ENCODE measurements at regions not wholly inside any gene's neighbourhood (a gene's known extent, or its start where the extent isn't known, plus 50 kb on each side); places are given as distances from the start of the nearest gene placed in this dataset.

- H3K27me3 ChIP-seq (ENCODE audit: insufficient read depth, low read length) = no peaks in the 10 kb centered on the region
- BruUV-seq (replicated peaks) = no TSS peak
- no peak for DNase-seq (ENCODE audit: low read depth, low spot score)
- no peak overlapping the region for H3K4me2 ChIP-seq (ENCODE audit: low read length)
- ATAC-seq = no peak
- TF ChIP-seq, protein P1, sequence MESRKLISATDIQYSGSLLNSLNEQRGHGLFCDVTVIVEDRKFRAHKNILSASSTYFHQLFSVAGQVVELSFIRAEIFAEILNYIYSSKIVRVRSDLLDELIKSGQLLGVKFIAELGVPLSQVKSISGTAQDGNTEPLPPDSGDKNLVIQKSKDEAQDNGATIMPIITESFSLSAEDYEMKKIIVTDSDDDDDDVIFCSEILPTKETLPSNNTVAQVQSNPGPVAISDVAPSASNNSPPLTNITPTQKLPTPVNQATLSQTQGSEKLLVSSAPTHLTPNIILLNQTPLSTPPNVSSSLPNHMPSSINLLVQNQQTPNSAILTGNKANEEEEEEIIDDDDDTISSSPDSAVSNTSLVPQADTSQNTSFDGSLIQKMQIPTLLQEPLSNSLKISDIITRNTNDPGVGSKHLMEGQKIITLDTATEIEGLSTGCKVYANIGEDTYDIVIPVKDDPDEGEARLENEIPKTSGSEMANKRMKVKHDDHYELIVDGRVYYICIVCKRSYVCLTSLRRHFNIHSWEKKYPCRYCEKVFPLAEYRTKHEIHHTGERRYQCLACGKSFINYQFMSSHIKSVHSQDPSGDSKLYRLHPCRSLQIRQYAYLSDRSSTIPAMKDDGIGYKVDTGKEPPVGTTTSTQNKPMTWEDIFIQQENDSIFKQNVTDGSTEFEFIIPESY (IDR thresholded peaks at IDR 0.05; ENCODE audit: extremely low read depth, insufficient replicate concordance, low read length) = no peak
- no peak for TF ChIP-seq POLR2AphosphoS5 (IDR thresholded peaks at IDR 0.05; ENCODE audit: low read depth, low read length)
- no peak overlapping the region for H3K4me3 ChIP-seq (replicated peaks in 1 of 2; ENCODE audit: low read depth in 1 of 2, low read length in 2 of 2)
- H4K20me1 ChIP-seq (ENCODE audit: insufficient read depth) = no peaks in the 10 kb centered on the region
- H3K9me3 ChIP-seq (ENCODE audit: control insufficient read depth in 1 of 2, insufficient read depth in 1 of 2, low read depth in 1 of 2, low read length in 2 of 2) = no peaks in the 10 kb centered on the region
- H3K36me3 ChIP-seq (ENCODE audit: control insufficient read depth in 1 of 2, insufficient read depth in 2 of 2, low read length in 2 of 2) = no peaks in the 10 kb centered on the region
- H3K79me2 ChIP-seq (ENCODE audit: insufficient read depth, low read length) = no peaks in the 10 kb centered on the region
- H3K9me2 ChIP-seq (ENCODE audit: insufficient read depth) = no peaks in the 10 kb centered on the region
- no peak overlapping the region for H3K9ac ChIP-seq (ENCODE audit: low read length)
- no peak overlapping the region for H2AFZ ChIP-seq (ENCODE audit: low read depth, low read length, poor library complexity, severe bottlenecking)
- RAD21 ChIA-PET (ENCODE audit: low non-redundant PET in 1 of 2, low total read pairs in 2 of 2, uncharacterized antibody in 2 of 2, unreplicated experiment in 2 of 2) = no interaction called here
- intact Hi-C loops (cut with micrococcal nuclease) = no loop called here
- CTCF ChIA-PET = interaction anchor here (2.0 kb wide), 1 partner anchor 93 kb away, joined by 6 read pairs; no protein-coding TSS in a partner anchor
- H3K4me1 ChIP-seq (ENCODE audit: control insufficient read depth in 1 of 2, insufficient read depth in 2 of 2, low read length in 2 of 2) = no peaks in the 10 kb centered on the region
- POLR2A ChIA-PET = no interaction called here
- H3K27ac ChIP-seq (ENCODE audit: low read depth, low read length) = no peak overlapping the region
Measured at GRCh38 chr4:166259081-166259480, 386.0 kb downstream of the TLL1 start.

DNA sequence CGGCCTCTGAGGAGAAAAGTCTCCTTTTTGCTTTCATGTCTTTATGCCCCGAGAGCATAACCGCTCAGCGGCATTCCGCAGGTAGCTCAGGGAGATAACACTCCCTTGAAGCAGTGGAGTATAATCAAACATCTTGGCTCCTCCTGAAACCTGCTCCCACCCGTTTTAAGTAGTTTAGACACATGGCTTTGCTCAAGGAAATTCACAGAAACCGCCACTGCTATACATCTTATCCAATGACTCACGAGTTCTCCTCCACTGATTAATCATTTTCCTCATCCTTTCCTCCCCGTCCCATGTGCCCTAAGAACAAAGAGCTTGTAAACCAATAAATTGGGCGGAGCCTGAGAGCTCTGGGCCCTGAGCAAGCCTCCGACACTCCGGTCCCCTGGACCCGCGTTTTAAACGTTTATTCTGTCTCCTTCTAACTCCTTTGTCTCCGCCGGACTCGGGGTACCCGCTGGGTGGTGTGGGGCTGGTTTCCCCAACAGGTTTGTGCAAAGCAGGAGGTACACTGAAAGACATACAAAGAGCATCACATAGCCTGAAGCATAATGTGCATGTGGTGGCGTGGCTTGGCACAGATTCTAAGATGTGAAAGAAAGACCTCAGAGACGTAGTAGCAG is 401.2 kb downstream of the TLL1 start:
- no peak overlapping the region for H3K9ac ChIP-seq (ENCODE audit: low read length)
- H3K27ac ChIP-seq (ENCODE audit: low read depth, low read length) = no peak overlapping the region
- H3K79me2 ChIP-seq (ENCODE audit: insufficient read depth, low read length) = no peaks in the 10 kb centered on the region
- CTCF ChIA-PET = no interaction called here
- intact Hi-C loops (cut with micrococcal nuclease) = no loop called here
- BruUV-seq (replicated peaks) = no TSS peak
- RAD21 ChIA-PET (ENCODE audit: low non-redundant PET in 1 of 2, low total read pairs in 2 of 2, uncharacterized antibody in 2 of 2, unreplicated experiment in 2 of 2) = no interaction called here
- DNase-seq (ENCODE audit: low read depth, low spot score) (no peak), ATAC-seq (no peak)
- POLR2A ChIA-PET = no interaction called here
- H3K4me3 ChIP-seq (replicated peaks in 1 of 2; ENCODE audit: low read depth in 1 of 2, low read length in 2 of 2) = no peak overlapping the region
- no peak overlapping the region for H3K4me2 ChIP-seq (ENCODE audit: low read length)
- H3K9me3 ChIP-seq (ENCODE audit: control insufficient read depth in 1 of 2, insufficient read depth in 1 of 2, low read depth in 1 of 2, low read length in 2 of 2) = no peaks in the 10 kb centered on the region
- H3K27me3 ChIP-seq (ENCODE audit: insufficient read depth, low read length) = no peaks in the 10 kb centered on the region
- H3K4me1 ChIP-seq (ENCODE audit: control insufficient read depth in 1 of 2, insufficient read depth in 2 of 2, low read length in 2 of 2) = no peaks in the 10 kb centered on the region
- H3K36me3 ChIP-seq (ENCODE audit: control insufficient read depth in 1 of 2, insufficient read depth in 2 of 2, low read length in 2 of 2) = no peaks in the 10 kb centered on the region
- no peak overlapping the region for H2AFZ ChIP-seq (ENCODE audit: low read depth, low read length, poor library complexity, severe bottlenecking)
- H4K20me1 ChIP-seq (ENCODE audit: insufficient read depth) = no peaks in the 10 kb centered on the region
- no peaks in the 10 kb centered on the region for H3K9me2 ChIP-seq (ENCODE audit: insufficient read depth)
- TF ChIP-seq CBX3 (IDR thresholded peaks at IDR 0.05; ENCODE audit: low read depth) (no peak), RAD21 (IDR thresholded peaks at IDR 0.05; ENCODE audit: low read depth) (no peak), JUND (IDR thresholded peaks at IDR 0.05) (no peak), SP1 (IDR thresholded peaks at IDR 0.05; ENCODE audit: low read depth) (no peak), EZH2 (IDR thresholded peaks at IDR 0.05) (no peak), CEBPB (IDR thresholded peaks at IDR 0.05; ENCODE audit: low read depth) (no peak), REST (IDR thresholded peaks at IDR 0.05; ENCODE audit: low read depth) (no peak), POLR2A (IDR thresholded peaks at IDR 0.05; ENCODE audit: borderline replicate concordance, extremely low read depth, insufficient read depth, insufficient read length) (no peak), EGR1 (IDR thresholded peaks at IDR 0.05; ENCODE audit: low read depth) (no peak), TCF7L2 (IDR thresholded peaks at IDR 0.05; ENCODE audit: borderline replicate concordance, extremely low read depth, insufficient read depth, insufficient read length) (no peak), SIN3A (IDR thresholded peaks at IDR 0.05; ENCODE audit: low read depth) (no peak), ELF1 (IDR thresholded peaks at IDR 0.05; ENCODE audit: borderline replicate concordance, low read depth) (no peak)
- TF ChIP-seq, protein P1 (IDR thresholded peaks at IDR 0.05; ENCODE audit: extremely low read depth, insufficient replicate concordance, low read length) = no peak

Data from HCT116 (cell line).